Upper lobe of left lung (tissue), 6 donors: ENCODE measurements at regions not wholly inside any gene's neighbourhood (a gene's known extent, or its start where the extent isn't known, plus 50 kb on each side); places are given as distances from the start of the nearest gene placed in this dataset.
"Not testable (repeated sequence)": the region's sequence is repeated elsewhere in the genome, so short reads cannot be mapped to it uniquely, and the experiment has no call there.

Experiments
- ATAC-seq, 2 donors: fragments of 200-7000 bp; cut with Tn5 transposase; one replicate each; pipeline ENCODE4 v1.9.1; 2022; ENCODE audit warnings: mild to moderate bottlenecking in 2 of 2, moderate library complexity in 2 of 2; ENCODE audit not compliant: low FRiP score in 2 of 2
- DNase-seq, 2 donors: peaks; one replicate each; pipeline ENCODE4 v3.0.0-alpha.2; 2019 to 2020
- H3K27ac ChIP-seq, 4 donors: fragments of 200-600 bp; sonication (generic); one replicate each; pipeline ENCODE4 v1.5.1; 2016 to 2019
- H3K27me3 ChIP-seq, 4 donors: fragments of 200-600 bp; sonication (generic); one replicate each; pipeline ENCODE4 v1.5.1; 2017 to 2019
- H3K36me3 ChIP-seq, 4 donors: fragments of 200-600 bp; sonication (generic); one replicate each; pipeline ENCODE4 v1.5.1; 2016 to 2019
- H3K4me1 ChIP-seq, 4 donors: fragments of 200-600 bp; sonication (generic); one replicate each; pipeline ENCODE4 v1.5.1; 2018 to 2019
- H3K4me3 ChIP-seq, 4 donors: fragments of 200-600 bp; sonication (generic); one replicate each; pipeline ENCODE4 v1.5.1; 2017 to 2019; ENCODE audit warnings: mild to moderate bottlenecking in 2 of 4, moderate library complexity in 1 of 4
- H3K9me3 ChIP-seq, 4 donors: fragments of 200-600 bp; sonication (generic); one replicate each; pipeline ENCODE4 v1.5.1; 2018 to 2019
- EP300 ChIP-seq, 4 donors: sonication (generic); formaldehyde crosslinking; IDR thresholded peaks; one replicate each; pipeline ENCODE4 v1.5.1; 2017; ENCODE audit warnings: antibody characterized with exemption in 4 of 4, control low read depth in 2 of 4
- POLR2A ChIP-seq, 4 donors: fragments of 450-650 bp; IDR thresholded peaks; one replicate each; pipeline ENCODE4 v1.5.1; 2016 to 2017; ENCODE audit warnings: antibody characterized with exemption in 4 of 4, mild to moderate bottlenecking in 2 of 4
- POLR2AphosphoS5 ChIP-seq, 2 donors: sonication (generic); formaldehyde crosslinking; IDR thresholded peaks; one replicate each; pipeline ENCODE4 v1.5.1; 2017; ENCODE audit warnings: antibody characterized with exemption in 2 of 2
- WGBS, 2 donors: methylation state at CpG; one replicate each; pipeline ENCODE4 v1.1.5; 2017 to 2018; 5-methylcytosine and 5-hydroxymethylcytosine counted together
- TF ChIP-seq, protein P1 (sequence below), 6 experiments: fragments of 450-650 bp in 4 of 6; fragments of 200-600 bp in 2 of 6; sonication (generic) in 2 of 6; IDR thresholded peaks; one replicate each; pipeline ENCODE4 v1.5.1; 2016 to 2019; ENCODE audit warnings: antibody characterized with exemption in 6 of 6
- donor health status: DM: no; HTN: no; CAD: no; lungs with moderate emphysema.
- donor health status: DM: no; HTN: yes; CAD: no; lungs with severe emphysema.

DNA sequence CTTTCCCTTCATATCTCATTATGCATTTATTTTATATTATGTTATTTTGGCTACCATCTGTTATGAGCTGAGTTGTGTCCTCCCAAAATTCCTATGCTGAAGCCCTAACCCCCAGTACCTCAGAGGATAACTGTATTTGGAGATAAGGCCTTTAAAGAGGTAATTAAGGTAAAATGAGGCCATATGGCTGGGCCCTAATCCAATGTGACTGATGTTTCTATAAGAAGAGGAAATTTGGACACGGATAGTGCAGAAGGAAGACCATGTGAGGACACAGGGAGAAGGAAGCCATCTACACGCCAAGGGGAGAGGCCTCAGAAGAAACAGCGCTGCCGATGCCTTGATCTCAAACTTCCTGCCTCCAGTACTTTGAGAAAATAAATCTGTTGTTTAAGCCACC lies 557.7 kb upstream of the CDH5 start:
- Histone ChIP-seq H3K4me1 (no peaks in the 10 kb centered on the region), H3K9me3 (no peaks in the 10 kb centered on the region), H3K4me3 (no peak overlapping the region), H3K27me3 (no peaks in the 10 kb centered on the region), H3K27ac (no peak overlapping the region), H3K36me3 (no peaks in the 10 kb centered on the region)
- DNase-seq (no peak), ATAC-seq (no peak)
- TF ChIP-seq POLR2A (IDR thresholded peaks at IDR 0.05): no peak
- no peak for TF ChIP-seq POLR2AphosphoS5 (IDR thresholded peaks at IDR 0.05)
- TF ChIP-seq EP300 (IDR thresholded peaks at IDR 0.05): no peak
- TF ChIP-seq, protein P1, sequence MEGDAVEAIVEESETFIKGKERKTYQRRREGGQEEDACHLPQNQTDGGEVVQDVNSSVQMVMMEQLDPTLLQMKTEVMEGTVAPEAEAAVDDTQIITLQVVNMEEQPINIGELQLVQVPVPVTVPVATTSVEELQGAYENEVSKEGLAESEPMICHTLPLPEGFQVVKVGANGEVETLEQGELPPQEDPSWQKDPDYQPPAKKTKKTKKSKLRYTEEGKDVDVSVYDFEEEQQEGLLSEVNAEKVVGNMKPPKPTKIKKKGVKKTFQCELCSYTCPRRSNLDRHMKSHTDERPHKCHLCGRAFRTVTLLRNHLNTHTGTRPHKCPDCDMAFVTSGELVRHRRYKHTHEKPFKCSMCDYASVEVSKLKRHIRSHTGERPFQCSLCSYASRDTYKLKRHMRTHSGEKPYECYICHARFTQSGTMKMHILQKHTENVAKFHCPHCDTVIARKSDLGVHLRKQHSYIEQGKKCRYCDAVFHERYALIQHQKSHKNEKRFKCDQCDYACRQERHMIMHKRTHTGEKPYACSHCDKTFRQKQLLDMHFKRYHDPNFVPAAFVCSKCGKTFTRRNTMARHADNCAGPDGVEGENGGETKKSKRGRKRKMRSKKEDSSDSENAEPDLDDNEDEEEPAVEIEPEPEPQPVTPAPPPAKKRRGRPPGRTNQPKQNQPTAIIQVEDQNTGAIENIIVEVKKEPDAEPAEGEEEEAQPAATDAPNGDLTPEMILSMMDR (IDR thresholded peaks at IDR 0.05): no peak
- 58 to 64% methylated on average over 4 of the region's 4 CpGs for WGBS, 2 donors

DNA sequence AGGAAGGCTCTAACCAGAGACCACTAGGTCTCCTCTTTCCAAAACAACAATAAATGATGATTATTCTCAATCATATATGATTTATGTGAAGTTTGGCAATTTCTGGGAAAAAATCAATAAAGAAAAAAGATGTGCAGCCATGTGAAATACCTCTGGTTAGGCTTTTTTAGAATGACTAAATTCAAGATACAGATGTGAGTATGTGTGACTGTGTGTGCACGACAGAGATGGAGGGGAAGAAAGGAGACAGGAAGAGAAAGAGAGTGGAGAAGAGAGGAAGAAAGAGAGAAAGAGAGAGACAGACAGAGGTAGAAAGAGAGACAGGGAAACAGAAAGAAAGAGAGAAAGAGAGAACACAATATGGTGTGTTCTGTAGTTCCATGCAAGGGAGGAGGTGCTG lies 558.6 kb upstream of the CDH5 start:
- 90 to 96% methylated on average over 1 of the region's 1 CpG for WGBS, 2 donors
- no peaks in the 10 kb centered on the region for H3K27me3 ChIP-seq
- TF ChIP-seq EP300 (IDR thresholded peaks at IDR 0.05) (no peak), POLR2AphosphoS5 (IDR thresholded peaks at IDR 0.05) (no peak)
- TF ChIP-seq, protein P1 (IDR thresholded peaks at IDR 0.05): no peak
- no peak overlapping the region for H3K27ac ChIP-seq
- no peak overlapping the region for H3K4me3 ChIP-seq
- no peak for DNase-seq
- H3K36me3 ChIP-seq: no peaks in the 10 kb centered on the region
- H3K4me1 ChIP-seq: no peaks in the 10 kb centered on the region
- no peaks in the 10 kb centered on the region for H3K9me3 ChIP-seq
- no peak for ATAC-seq

DNA sequence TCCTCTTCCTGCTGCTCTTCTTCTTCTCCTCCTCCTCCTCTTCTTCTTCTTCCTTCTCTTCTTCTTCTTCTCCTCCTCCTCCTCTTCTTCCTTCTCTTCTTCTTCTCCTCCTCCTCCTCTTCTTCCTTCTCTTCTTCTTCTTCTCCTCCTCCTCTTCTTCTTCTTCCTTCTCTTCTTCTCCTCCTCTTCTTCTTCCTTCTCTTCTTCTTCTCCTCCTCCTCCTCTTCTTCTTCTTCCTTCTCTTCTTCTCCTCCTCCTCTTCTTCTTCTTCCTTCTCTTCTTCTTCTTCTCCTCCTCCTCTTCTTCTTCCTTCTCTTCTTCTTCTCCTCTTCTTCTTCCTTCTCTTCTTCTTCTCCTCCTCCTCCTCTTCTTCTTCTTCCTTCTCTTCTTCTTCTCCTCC lies 560.8 kb upstream of the CDH5 start:
- not testable (repeated sequence) for DNase-seq, H3K4me3 ChIP-seq, H3K27ac ChIP-seq, ATAC-seq, H3K36me3 ChIP-seq, H3K9me3 ChIP-seq, H3K4me1 ChIP-seq, H3K27me3 ChIP-seq

DNA sequence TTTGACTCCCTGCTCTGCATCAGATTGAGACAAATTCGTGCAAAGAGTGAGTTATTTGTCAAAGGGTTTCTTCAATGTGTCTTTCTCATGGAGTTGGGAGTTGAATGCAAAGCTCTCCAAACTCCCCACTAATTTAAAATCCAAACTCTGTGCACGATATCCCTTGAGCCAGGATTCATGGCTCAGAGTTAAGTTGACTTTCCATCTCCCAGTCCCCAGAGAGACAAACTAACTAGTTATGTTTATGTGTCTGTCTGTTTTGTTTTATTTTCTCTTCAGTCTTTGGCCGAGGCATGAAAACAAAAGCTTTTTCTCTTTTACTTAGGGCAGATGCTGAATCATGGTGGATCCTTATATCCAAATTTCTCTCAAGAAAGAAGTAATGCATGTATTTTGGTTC lies 570.0 kb upstream of the CDH5 start:
- Histone ChIP-seq H3K4me3 (no peak overlapping the region), H3K27ac (no peak overlapping the region), H3K9me3 (no peaks in the 10 kb centered on the region), H3K27me3 (no peaks in the 10 kb centered on the region), H3K4me1 (no peaks in the 10 kb centered on the region), H3K36me3 (no peaks in the 10 kb centered on the region)
- TF ChIP-seq, protein P1 (IDR thresholded peaks at IDR 0.05): no peak
- no peak for TF ChIP-seq EP300 (IDR thresholded peaks at IDR 0.05)
- no peak for TF ChIP-seq POLR2AphosphoS5 (IDR thresholded peaks at IDR 0.05)
- TF ChIP-seq POLR2A (IDR thresholded peaks at IDR 0.05): no peak
- no peak for DNase-seq
- whole genome bisulfite sequencing, 2 donors: 61 to 63% methylated on average over 3 of the region's 3 CpGs
- no peak for ATAC-seq

DNA sequence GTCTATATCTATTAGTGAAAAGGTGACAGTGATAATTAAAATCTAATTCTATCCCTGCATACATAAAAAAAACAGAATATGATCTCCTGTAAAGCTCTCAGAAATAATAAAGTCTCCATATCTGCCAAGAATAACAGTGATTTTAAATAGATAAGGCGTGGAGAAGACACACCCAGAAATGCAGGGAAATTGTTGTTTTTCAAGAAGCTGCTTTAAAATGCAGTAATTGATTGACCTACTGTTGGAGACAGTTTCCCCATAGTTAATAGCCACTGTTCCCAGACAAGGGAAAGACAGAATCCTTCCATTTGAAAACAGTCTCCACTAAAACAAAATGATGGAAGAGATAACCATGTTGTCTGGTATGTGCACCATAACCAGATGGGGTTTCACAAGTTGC lies 571.5 kb upstream of the CDH5 start:
- WGBS, 2 donors: 47 to 50% methylated on average over 1 of the region's 1 CpG
- ATAC-seq (no peak), DNase-seq (no peak)
- H3K27ac ChIP-seq: no peak overlapping the region
- no peak for TF ChIP-seq EP300 (IDR thresholded peaks at IDR 0.05)
- TF ChIP-seq POLR2A (IDR thresholded peaks at IDR 0.05): no peak
- TF ChIP-seq POLR2AphosphoS5 (IDR thresholded peaks at IDR 0.05): no peak
- TF ChIP-seq, protein P1 (IDR thresholded peaks at IDR 0.05): no peak
- no peaks in the 10 kb centered on the region for H3K4me1 ChIP-seq
- no peaks in the 10 kb centered on the region for H3K9me3 ChIP-seq
- H3K27me3 ChIP-seq: no peaks in the 10 kb centered on the region
- H3K36me3 ChIP-seq: no peaks in the 10 kb centered on the region
- H3K4me3 ChIP-seq: no peak overlapping the region
